ENCODE measurements at regions not wholly inside any gene's neighbourhood (a gene's known extent, or its start where the extent isn't known, plus 50 kb on each side); places are given as distances from the start of the nearest gene placed in this dataset.

GRCh38 chr18:76553715-76554546 lies 58.9 kb upstream of the ZNF516 start:
- Histone ChIP-seq H3K4me3 (ENCODE audit: low read depth in 2 of 2, low read length in 1 of 2) (no peak overlapping the region), H3K4me1 (ENCODE audit: control insufficient read depth in 1 of 2, insufficient read depth in 2 of 2, low read depth in 1 of 2, low read length in 1 of 2) (no peaks in the 10 kb centered on the region), H3K9me3 (no peaks in the 10 kb centered on the region), H3K9me2 (no peaks in the 10 kb centered on the region), H3F3A (replicated peaks; ENCODE audit: insufficient read depth) (no peaks in the 10 kb centered on the region), H2AFZ (ENCODE audit: low read depth) (no peak overlapping the region), H3K27ac (ENCODE audit: low read depth in 2 of 2, low read length in 1 of 2) (no peak overlapping the region), H3K79me2 (ENCODE audit: insufficient read depth) (no peaks in the 10 kb centered on the region), H3K9ac (no peak overlapping the region), H4K20me1 (ENCODE audit: insufficient read depth) (no peaks in the 10 kb centered on the region), H3K4me2 (no peak overlapping the region), H3K36me3 (replicated peaks in 1 of 2; ENCODE audit: control insufficient read depth in 1 of 2, insufficient read depth in 2 of 2, low read length in 1 of 2) (no peaks in the 10 kb centered on the region), H3K27me3 (ENCODE audit: insufficient read depth) (no peaks in the 10 kb centered on the region)
- 57% methylated on average over 5 of the region's 5 CpGs for WGBS (ENCODE audit: low lambda C conversion rate)
- DNase-seq = no peak
- TF ChIP-seq MEF2A (IDR thresholded peaks at IDR 0.05; ENCODE audit: borderline replicate concordance, low read depth) (no peak), NFIC (IDR thresholded peaks at IDR 0.05; ENCODE audit: borderline replicate concordance) (no peak), RFX5 (IDR thresholded peaks at IDR 0.05; ENCODE audit: low read length) (no peak), EP300 (IDR thresholded peaks at IDR 0.05; ENCODE audit: borderline replicate concordance in 1 of 2, low read depth in 1 of 2, low read length in 1 of 2) (no peak), MAX (IDR thresholded peaks at IDR 0.05; ENCODE audit: low read depth) (no peak), TEAD4 (IDR thresholded peaks at IDR 0.05; ENCODE audit: borderline replicate concordance, insufficient read depth) (no peak), FOSL2 (IDR thresholded peaks at IDR 0.05; ENCODE audit: borderline replicate concordance, low read depth) (no peak)
- ChIA-PET CTCF (no interaction called here), POLR2A (interaction anchor here (0.7 kb wide), 1 partner anchor 70 kb away, joined by 3 read pairs; no protein-coding TSS in a partner anchor)

DNA sequence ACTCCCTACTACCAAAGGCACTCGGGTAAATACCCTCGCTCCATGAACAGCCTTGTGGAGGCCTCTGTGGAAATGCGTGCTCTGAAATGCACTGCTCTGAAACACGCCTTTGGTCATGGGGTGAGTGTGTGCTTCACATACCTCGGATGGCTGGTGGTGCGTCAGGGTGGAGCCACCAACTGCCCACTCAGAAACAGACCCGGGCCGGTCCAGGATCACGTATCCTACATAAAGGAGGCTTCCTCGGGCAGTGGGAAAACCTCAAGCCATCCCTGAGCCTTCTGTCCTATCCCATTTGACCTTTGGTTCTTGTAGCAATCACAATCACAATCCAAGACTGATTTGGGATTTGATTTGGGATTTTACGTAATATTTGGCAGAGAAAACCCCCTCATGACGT lies 53.5 kb upstream of the ZNF516 start:
- Histone ChIP-seq H3K4me3 (ENCODE audit: low read depth in 2 of 2, low read length in 1 of 2) (no peak overlapping the region), H3K9ac (no peak overlapping the region), H3F3A (replicated peaks; ENCODE audit: insufficient read depth) (no peaks in the 10 kb centered on the region), H3K4me1 (ENCODE audit: control insufficient read depth in 1 of 2, insufficient read depth in 2 of 2, low read depth in 1 of 2, low read length in 1 of 2) (no peaks in the 10 kb centered on the region; a peak in 1 of 4 replicates), H3K36me3 (replicated peaks in 1 of 2; ENCODE audit: control insufficient read depth in 1 of 2, insufficient read depth in 2 of 2, low read length in 1 of 2) (no peaks in the 10 kb centered on the region), H3K4me2 (no peak overlapping the region), H3K27ac (ENCODE audit: low read depth in 2 of 2, low read length in 1 of 2) (no peak overlapping the region), H4K20me1 (ENCODE audit: insufficient read depth) (no peaks in the 10 kb centered on the region), H2AFZ (ENCODE audit: low read depth) (no peak overlapping the region), H3K27me3 (ENCODE audit: insufficient read depth) (no peaks in the 10 kb centered on the region; the same call in 1 of the 2 replicates), H3K79me2 (ENCODE audit: insufficient read depth) (no peaks in the 10 kb centered on the region), H3K9me3 (no peaks in the 10 kb centered on the region), H3K9me2 (no peaks in the 10 kb centered on the region)
- DNase-seq = no peak
- ChIA-PET POLR2A (no interaction called here), CTCF (no interaction called here)
- WGBS (ENCODE audit: low lambda C conversion rate) = 51% methylated on average over 12 of the region's 12 CpGs
- TF ChIP-seq EP300 (IDR thresholded peaks at IDR 0.05; ENCODE audit: borderline replicate concordance in 1 of 2, low read depth in 1 of 2, low read length in 1 of 2) = no peak

GRCh38 chr18:76547296-76547695 lies 52.3 kb upstream of the ZNF516 start:
- H4K20me1 ChIP-seq (ENCODE audit: insufficient read depth) = no peaks in the 10 kb centered on the region
- no peaks in the 10 kb centered on the region for H3K9me2 ChIP-seq
- ChIA-PET POLR2A (no interaction called here), CTCF (no interaction called here)
- H3K79me2 ChIP-seq (ENCODE audit: insufficient read depth) = no peaks in the 10 kb centered on the region
- H3K27ac ChIP-seq (ENCODE audit: low read depth in 2 of 2, low read length in 1 of 2) = no peak overlapping the region
- H3K9me3 ChIP-seq = no peaks in the 10 kb centered on the region
- no peaks in the 10 kb centered on the region for H3F3A ChIP-seq (replicated peaks; ENCODE audit: insufficient read depth)
- no peak for DNase-seq
- no peak for TF ChIP-seq POLR2AphosphoS5 (IDR thresholded peaks at IDR 0.05; ENCODE audit: low read depth, low read length)
- TF ChIP-seq FOXM1 (IDR thresholded peaks at IDR 0.05; ENCODE audit: low read depth) = no peak
- TF ChIP-seq RCOR1 (IDR thresholded peaks at IDR 0.05; ENCODE audit: low read length) = no peak
- no peak for TF ChIP-seq MXI1 (IDR thresholded peaks at IDR 0.05; ENCODE audit: low read depth, low read length)
- TF ChIP-seq PBX3 (IDR thresholded peaks at IDR 0.05) = no peak
- TF ChIP-seq YY1 (IDR thresholded peaks at IDR 0.05; ENCODE audit: low read depth) = no peak
- no peak for TF ChIP-seq EZH2phosphoT487 (IDR thresholded peaks at IDR 0.05; ENCODE audit: borderline replicate concordance, low read depth)
- no peak for TF ChIP-seq RXRA (IDR thresholded peaks at IDR 0.05; ENCODE audit: borderline replicate concordance, low read depth)
- no peak for TF ChIP-seq ELF1 (IDR thresholded peaks at IDR 0.05)
- no peak for TF ChIP-seq TEAD4 (IDR thresholded peaks at IDR 0.05; ENCODE audit: borderline replicate concordance, insufficient read depth)
- TF ChIP-seq TAF1 (IDR thresholded peaks at IDR 0.05; ENCODE audit: borderline replicate concordance, low read depth, low read length) = no peak
- no peak for TF ChIP-seq RFX5 (IDR thresholded peaks at IDR 0.05; ENCODE audit: low read length)
- no peak for TF ChIP-seq SMC3 (IDR thresholded peaks at IDR 0.05; ENCODE audit: low read depth, low read length)
- no peak overlapping the region for H2AFZ ChIP-seq (ENCODE audit: low read depth)
- H3K36me3 ChIP-seq (replicated peaks in 1 of 2; ENCODE audit: control insufficient read depth in 1 of 2, insufficient read depth in 2 of 2, low read length in 1 of 2) = no peaks in the 10 kb centered on the region
- H3K4me3 ChIP-seq (ENCODE audit: low read depth in 2 of 2, low read length in 1 of 2) = no peak overlapping the region
- 61% methylated on average over 11 of the region's 11 CpGs for WGBS (ENCODE audit: low lambda C conversion rate)
- no peaks in the 10 kb centered on the region; the same call in 1 of the 2 replicates for H3K27me3 ChIP-seq (ENCODE audit: insufficient read depth)
- H3K4me1 ChIP-seq (ENCODE audit: control insufficient read depth in 1 of 2, insufficient read depth in 2 of 2, low read depth in 1 of 2, low read length in 1 of 2) = no peaks in the 10 kb centered on the region; a peak in 1 of 4 replicates
- no peak overlapping the region for H3K4me2 ChIP-seq
- no peak overlapping the region for H3K9ac ChIP-seq

All from SK-N-SH (cell line).